ENCODE measurements at regions not wholly inside any gene's neighbourhood (a gene's known extent, or its start where the extent isn't known, plus 50 kb on each side); places are given as distances from the start of the nearest gene placed in this dataset.

DNA sequence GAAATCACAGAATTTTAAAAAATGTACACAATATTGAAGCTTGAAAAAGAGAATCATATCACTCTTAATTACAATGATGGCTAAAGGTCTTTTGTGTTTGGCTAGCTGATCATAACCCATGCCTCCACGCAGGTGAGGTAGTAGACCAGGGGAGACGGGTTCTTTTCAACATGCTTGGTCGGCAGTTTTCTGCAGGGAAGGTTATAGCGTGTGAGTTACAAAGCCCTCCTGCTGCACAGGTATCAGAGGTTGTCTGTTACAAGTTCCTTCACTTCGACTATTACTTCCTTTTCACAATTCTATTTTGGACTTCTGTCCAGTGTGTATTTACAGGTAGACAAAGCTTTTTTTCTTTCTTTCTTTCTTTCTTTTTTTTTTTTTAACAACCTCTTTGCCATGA is 127.1 kb upstream of the PRPS1L1 start:
- DNase-seq = no peak

DNA sequence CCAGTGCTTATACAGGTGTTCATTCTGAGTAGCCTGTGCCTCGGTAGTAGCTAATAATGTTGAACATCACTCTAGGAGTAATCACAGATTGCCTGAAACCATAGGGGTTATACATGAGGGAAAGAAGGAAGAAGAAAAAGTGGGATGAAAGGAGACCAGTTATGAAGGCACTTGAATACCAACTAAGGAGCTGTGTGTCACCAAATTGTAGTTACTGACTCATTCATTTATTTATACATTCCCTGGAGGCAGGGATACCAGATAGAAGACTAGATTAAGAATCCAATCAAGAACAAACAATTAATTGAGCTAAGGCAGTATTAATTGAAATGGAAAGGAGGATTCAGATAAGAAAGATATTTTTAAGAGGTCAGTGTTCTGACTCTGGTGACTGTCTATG is 129.6 kb upstream of the PRPS1L1 start:
- no peak for DNase-seq

GRCh38 chr7:18162657-18163056 is 135.0 kb upstream of the PRPS1L1 start:
- no peak for DNase-seq

GRCh38 chr7:18163091-18163490 is 135.4 kb upstream of the PRPS1L1 start:
- no peak for DNase-seq

GRCh38 chr7:18165166-18165565 is 137.5 kb upstream of the PRPS1L1 start:
- DNase-seq = no peak

DNA sequence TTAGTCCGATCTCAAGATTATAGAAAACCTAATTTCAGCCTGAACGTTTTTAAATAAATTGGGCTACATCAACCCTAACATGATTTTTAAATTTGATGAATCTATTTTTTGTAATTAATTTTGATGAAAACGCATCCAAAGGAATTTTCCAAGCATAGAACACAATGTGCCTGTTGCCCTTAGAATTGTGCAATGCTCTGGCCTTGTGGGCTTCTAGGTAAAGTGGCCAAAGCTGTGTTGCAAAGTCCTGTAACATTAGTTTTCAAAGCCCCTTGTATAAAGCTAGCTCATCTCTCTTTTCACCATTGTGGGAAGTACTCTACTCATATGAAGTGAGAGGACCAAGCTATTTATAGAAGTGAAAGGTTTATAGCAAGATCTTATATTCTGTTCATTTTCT is 138.4 kb upstream of the PRPS1L1 start:
- DNase-seq = no peak

DNA sequence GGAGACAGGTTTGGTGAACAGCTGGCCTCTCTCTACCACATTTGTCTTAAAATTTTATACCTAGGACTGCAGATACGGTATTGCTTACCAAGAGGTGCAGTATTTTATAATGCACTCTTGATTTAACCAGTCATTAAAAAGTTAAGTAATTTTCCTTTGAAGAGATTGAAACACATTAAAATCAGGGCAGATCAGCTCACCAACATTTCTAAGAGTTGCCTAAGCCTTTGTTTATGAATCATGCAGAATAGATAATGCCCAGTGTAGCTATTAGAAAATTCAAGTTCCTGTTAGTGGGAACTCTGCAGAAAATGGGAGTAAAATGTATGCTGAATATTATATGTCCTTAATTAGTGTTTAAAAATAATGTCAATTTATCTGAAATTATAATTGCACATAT is 140.2 kb upstream of the PRPS1L1 start:
- DNase-seq = no peak

DNA sequence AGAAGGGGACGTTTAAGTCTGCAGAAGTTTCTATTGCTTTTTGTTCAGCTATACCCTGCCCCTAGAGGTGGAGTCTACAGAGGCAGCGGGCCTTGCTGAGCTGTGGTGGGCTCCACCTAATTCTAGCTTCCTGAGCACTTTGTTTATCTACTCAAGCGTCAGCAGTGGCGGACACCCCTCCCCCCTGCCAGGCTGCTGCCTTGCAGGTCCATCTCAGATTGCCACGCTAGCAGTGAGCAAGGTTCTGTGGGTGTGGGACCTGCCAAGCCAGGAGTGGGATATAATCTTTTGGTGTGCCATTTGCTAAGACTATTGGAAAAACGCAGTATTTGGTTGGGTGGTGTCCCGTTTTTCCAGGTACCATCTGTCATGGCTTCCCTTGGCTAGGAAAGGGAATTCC is 147.3 kb upstream of the PRPS1L1 start:
- no peak for DNase-seq

DNA sequence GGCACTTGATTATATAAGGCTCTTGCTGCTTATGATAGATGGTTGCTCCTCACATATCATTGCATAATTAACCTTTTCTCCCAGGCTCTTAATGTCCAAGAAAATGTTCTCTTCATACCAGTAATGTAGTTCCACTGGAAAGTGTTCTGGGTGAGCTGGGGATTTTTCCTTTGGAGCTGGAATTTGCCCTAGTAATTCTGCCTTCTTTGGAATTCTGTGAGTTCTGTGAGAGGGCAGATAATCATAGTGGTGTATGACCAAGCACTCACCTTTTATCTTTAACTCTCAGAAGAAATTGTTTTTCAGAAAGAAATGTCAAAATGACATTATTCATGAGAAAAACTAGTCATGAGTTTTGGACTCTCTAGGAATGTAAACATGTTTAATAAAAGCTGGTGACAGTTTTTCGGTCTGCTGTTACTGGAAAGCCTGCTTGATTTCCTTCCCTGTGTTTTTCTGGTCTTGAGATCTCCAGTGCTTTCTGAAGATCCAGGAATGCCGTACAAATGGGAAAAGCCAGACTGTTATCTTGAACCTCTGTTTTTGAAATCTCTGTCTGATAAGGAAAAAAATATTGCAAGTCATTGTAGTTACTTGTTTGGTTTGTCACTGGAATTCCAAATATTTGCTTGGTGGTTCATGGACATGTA is 148.3 kb upstream of the PRPS1L1 start:
- DNase-seq = no peak

DNA sequence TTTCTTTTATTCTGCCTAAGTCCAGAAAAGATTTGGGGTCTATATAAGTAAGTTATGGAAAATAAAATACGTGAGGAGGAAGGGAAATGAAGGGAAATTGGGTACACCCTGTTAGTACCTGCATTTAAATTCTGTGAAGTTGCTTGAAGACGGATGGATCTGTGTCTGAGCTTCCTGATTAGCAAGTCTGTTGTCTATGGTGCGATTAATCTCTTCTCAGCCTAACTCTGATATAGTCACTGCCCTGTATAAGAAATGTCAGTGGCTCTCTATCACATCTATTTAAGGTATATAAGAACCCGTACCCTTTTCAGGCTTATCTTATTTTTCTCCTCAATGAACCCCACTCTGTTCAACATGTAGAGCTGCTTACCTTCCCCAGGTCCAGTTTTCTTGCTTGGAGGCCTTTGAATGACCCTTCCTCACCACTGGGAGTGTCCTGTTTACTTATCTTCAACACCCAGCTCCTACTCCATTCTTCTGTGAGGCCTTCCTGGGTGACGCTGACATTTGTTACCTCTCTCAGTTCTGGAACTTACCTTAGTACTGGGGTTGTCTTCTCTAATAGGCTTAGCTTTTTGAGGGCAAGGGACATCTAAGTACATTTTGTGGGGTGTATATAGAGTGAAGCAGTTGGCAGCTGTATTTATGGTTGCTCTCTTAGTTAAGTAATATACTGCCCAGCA is 149.6 kb upstream of the PRPS1L1 start:
- DNase-seq = no peak

GRCh38 chr7:18177815-18178660 is 150.4 kb upstream of the PRPS1L1 start:
- DNase-seq = no peak

- no peak for DNase-seq
Measured at GRCh38 chr7:18179093-18179492, 151.4 kb upstream of the PRPS1L1 start.

GRCh38 chr7:18180685-18181084 is 153.0 kb upstream of the PRPS1L1 start:
- DNase-seq = no peak

DNA sequence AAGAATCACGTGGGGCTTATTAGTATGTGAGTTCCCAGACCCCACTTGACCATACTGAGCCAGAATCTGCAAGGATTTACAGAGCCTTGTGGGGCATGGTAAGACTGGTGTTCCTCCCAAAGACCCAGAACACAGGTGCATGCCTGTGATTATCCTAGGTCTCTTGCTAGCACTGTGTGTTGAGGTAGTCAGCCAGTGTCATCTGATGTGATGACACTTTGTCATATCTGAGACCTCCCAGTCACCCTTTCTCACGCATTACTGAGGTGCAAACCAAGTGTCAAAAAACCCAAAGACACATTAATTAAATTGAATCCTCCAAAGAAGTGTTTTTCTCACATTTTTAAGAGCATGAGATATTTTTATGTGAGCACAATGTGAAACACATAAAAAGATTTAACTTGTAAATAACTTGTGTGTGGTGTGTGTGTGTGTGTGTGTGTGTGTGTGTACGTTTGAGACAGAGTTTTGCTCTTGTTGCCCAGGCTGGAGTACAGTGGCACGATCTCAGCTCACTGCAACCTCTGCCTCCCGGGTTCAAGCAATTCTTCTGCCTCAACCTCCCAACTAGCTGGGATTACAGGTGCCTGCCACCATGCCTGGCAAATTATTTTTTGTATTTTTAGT is 162.0 kb upstream of the PRPS1L1 start:
- DNase-seq = no peak

- DNase-seq = no peak
Measured at GRCh38 chr7:18191341-18191740, 163.7 kb upstream of the PRPS1L1 start.

GRCh38 chr7:18191862-18192625 is 164.4 kb upstream of the PRPS1L1 start:
- no peak for DNase-seq

GRCh38 chr7:18194616-18195015 is 167.0 kb upstream of the PRPS1L1 start:
- no peak for DNase-seq

GRCh38 chr7:18196638-18197037 is 169.0 kb upstream of the PRPS1L1 start:
- DNase-seq = no peak

GRCh38 chr7:18198868-18199267 is 171.2 kb upstream of the PRPS1L1 start:
- no peak for DNase-seq

- no peak for DNase-seq
Measured at GRCh38 chr7:18200266-18200665, 172.6 kb upstream of the PRPS1L1 start.

DNA sequence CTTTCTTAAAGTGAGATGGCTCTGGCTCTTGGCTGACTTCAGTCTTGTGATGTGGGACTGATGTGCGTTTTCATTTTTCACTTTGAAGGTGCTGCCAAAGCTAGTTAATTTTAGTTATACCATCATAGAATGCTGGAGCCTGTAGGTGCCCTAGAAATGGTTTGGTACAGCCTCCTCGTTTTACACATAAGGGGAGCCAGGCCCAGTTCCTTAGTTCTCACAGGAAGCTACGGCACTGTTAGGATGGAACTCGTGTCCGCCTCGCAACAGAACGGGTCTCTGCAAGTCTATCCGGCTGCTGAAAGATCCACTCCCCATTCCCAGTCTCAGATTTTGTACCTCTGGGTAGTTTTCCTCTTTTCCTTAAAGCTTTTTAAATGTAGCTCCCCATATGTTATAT is 173.2 kb upstream of the PRPS1L1 start:
- DNase-seq = no peak

GRCh38 chr7:18201350-18201749 is 173.7 kb upstream of the PRPS1L1 start:
- DNase-seq = no peak

Data from activated effector memory CD4-positive, alpha-beta T cell treated with anti-CD3 and anti-CD28 coated beads, Interleukin-2, amount 50 U/mL, for 16 hours (primary cell).